H1 (cell line): ENCODE measurements at regions not wholly inside any gene's neighbourhood (a gene's known extent, or its start where the extent isn't known, plus 50 kb on each side); places are given as distances from the start of the nearest gene placed in this dataset.

Experiments used
- CTCF ChIA-PET: fragments of 300-600 bp; sonication (Branson Sonifier 250); formaldehyde crosslinking; loops from one replicate; lab custom pipeline; 2021; ENCODE audit not compliant: partially characterized antibody; lab: Charles Lee
- POLR2A ChIA-PET: fragments of 300-600 bp; sonication (Branson Sonifier 250); formaldehyde crosslinking; loops from one replicate; lab custom pipeline; 2021; ENCODE audit warnings: inconsistent platforms; ENCODE audit not compliant: partially characterized antibody; lab: Charles Lee
- DNase-seq, 2 experiments: peaks; one replicate each; pipeline versions ENCODE4 v3.0.0 to v3.0.0-alpha.2; 2010 to 2022; ENCODE audit warnings: low spot score in 2 of 2, low read depth in 1 of 2, mixed read lengths in 1 of 2
- FAIRE-seq: peaks from 2 replicates; lab custom pipeline; 2011; peaks lifted over from hg19 to GRCh38; lab: Jason Lieb, UNC
- H2AFZ ChIP-seq: 2 replicates; pipeline ENCODE4 v1.8.1; 2012; ENCODE audit warnings: low read length, inconsistent platforms
- H2AK5ac ChIP-seq: 2 replicates; pipeline ENCODE4 v1.6.1; 2013; ENCODE audit warnings: low read depth, low read length
- H2BK120ac ChIP-seq: replicated peaks from 2 replicates; pipeline ENCODE3; 2013; ENCODE audit warnings: low read depth, low read length, inconsistent platforms
- H2BK12ac ChIP-seq: 2 replicates; pipeline ENCODE4 v1.6.1; 2013; ENCODE audit warnings: low read depth, low read length
- H2BK15ac ChIP-seq: 2 replicates; pipeline ENCODE4 v1.6.1; 2013; ENCODE audit warnings: low read length
- H2BK20ac ChIP-seq: 2 replicates; pipeline ENCODE4 v1.6.1; 2013; ENCODE audit warnings: low read length
- H2BK5ac ChIP-seq: 2 replicates; pipeline ENCODE4 v1.6.1; 2013; ENCODE audit warnings: low read depth, low read length
- H3K14ac ChIP-seq: 2 replicates; pipeline ENCODE4 v1.6.1; 2013; ENCODE audit warnings: inconsistent platforms; ENCODE audit not compliant: insufficient read length
- H3K18ac ChIP-seq: 2 replicates; pipeline ENCODE4 v1.6.1; 2013; ENCODE audit warnings: low read length; ENCODE audit errors: extremely low read depth
- H3K23ac ChIP-seq: 2 replicates; pipeline ENCODE4 v1.6.1; 2013; ENCODE audit warnings: inconsistent platforms; ENCODE audit not compliant: insufficient read length
- H3K23me2 ChIP-seq: 2 replicates; pipeline ENCODE4 v1.6.1; 2013; ENCODE audit warnings: low read depth, low read length
- H3K27ac ChIP-seq: 2 replicates; pipeline ENCODE4 v1.6.1; 2011; ENCODE audit warnings: low read depth, low read length, inconsistent platforms
- H3K27me3 ChIP-seq, 4 experiments: replicated peaks in 1 of 4; 1 replicate in 1 of 4; 2 replicates in 3 of 4; pipeline versions ENCODE4 v1.6.1 to v1.8.1; 2011 to 2013; ENCODE audit warnings: low read length in 3 of 4, mild to moderate bottlenecking in 3 of 4, inconsistent platforms in 2 of 4, mixed read lengths in 2 of 4, moderate library complexity in 1 of 4; ENCODE audit not compliant: control insufficient read depth in 3 of 4, insufficient read depth in 3 of 4; ENCODE audit errors: extremely low read depth in 1 of 4
- H3K36me3 ChIP-seq, 4 experiments: 2 replicates each; pipeline versions ENCODE4 v1.6.1 to v1.8.1; 2011 to 2013; ENCODE audit warnings: mild to moderate bottlenecking in 4 of 4, low read length in 3 of 4, moderate library complexity in 2 of 4, control low read depth in 1 of 4, inconsistent platforms in 1 of 4; ENCODE audit not compliant: insufficient read depth in 4 of 4, control insufficient read depth in 2 of 4
- H3K4ac ChIP-seq: replicated peaks from 2 replicates; pipeline ENCODE3; 2013; ENCODE audit warnings: low read length, low read depth, mixed read lengths, inconsistent platforms; ENCODE audit not compliant: insufficient read length
- H3K4me1 ChIP-seq, 4 experiments: replicated peaks in 1 of 4; 1 replicate in 1 of 4; 2 replicates in 3 of 4; pipeline versions ENCODE4 v1.6.1 to v1.8.1; 2011 to 2013; ENCODE audit warnings: low read length in 3 of 4, inconsistent platforms in 2 of 4, mixed read lengths in 1 of 4; ENCODE audit not compliant: insufficient read depth in 4 of 4, control insufficient read depth in 3 of 4
- H3K4me2 ChIP-seq, 2 experiments: 2 replicates each; pipeline versions ENCODE4 v1.6.1 to v1.8.1; 2011 to 2013; ENCODE audit warnings: low read depth in 2 of 2, low read length in 2 of 2, control low read depth in 1 of 2, inconsistent platforms in 1 of 2, mild to moderate bottlenecking in 1 of 2; ENCODE audit not compliant: insufficient read depth in 1 of 2
- H3K4me3 ChIP-seq, 4 experiments: fragments of 200-600, 300-600 bp in 1 of 4; sonication (generic), shearing (Covaris generic), sonication (Bioruptor Twin) in 1 of 4; 2 replicates each; pipeline versions ENCODE4 v1.5.1 to v1.8.1; 2011 to 2016; ENCODE audit warnings: low read length in 4 of 4, low read depth in 3 of 4, control low read depth in 2 of 4, inconsistent platforms in 2 of 4, mild to moderate bottlenecking in 2 of 4, mixed read lengths in 1 of 4, moderate library complexity in 1 of 4; ENCODE audit not compliant: insufficient read depth in 2 of 4; ENCODE audit errors: extremely low read depth in 1 of 4
- H3K56ac ChIP-seq: replicated peaks from 2 replicates; pipeline ENCODE3; 2013; ENCODE audit warnings: low read depth, mild to moderate bottlenecking, mixed read lengths, low read length, inconsistent platforms; ENCODE audit not compliant: insufficient read length
- H3K79me1 ChIP-seq: 2 replicates; pipeline ENCODE4 v1.6.1; 2013; ENCODE audit warnings: low read depth, low read length, control low read depth
- H3K79me2 ChIP-seq, 2 experiments: 2 replicates each; pipeline versions ENCODE4 v1.6.1 to v1.8.1; 2012 to 2013; ENCODE audit warnings: low read length in 2 of 2, mild to moderate bottlenecking in 2 of 2, inconsistent platforms in 1 of 2; ENCODE audit not compliant: insufficient read depth in 2 of 2, control insufficient read depth in 1 of 2
- H3K9ac ChIP-seq, 4 experiments: replicated peaks in 1 of 4; 1 replicate in 1 of 4; 2 replicates in 3 of 4; pipeline versions ENCODE4 v1.6.1 to v1.8.1; 2011 to 2013; ENCODE audit warnings: low read depth in 3 of 4, low read length in 3 of 4, control low read depth in 2 of 4, mild to moderate bottlenecking in 2 of 4, moderate library complexity in 2 of 4, inconsistent platforms in 1 of 4; ENCODE audit errors: extremely low read depth in 1 of 4
- H3K9me3 ChIP-seq, 2 experiments: 2 replicates each; pipeline versions ENCODE4 v1.6.1 to v1.8.1; 2012 to 2013; ENCODE audit warnings: mild to moderate bottlenecking in 2 of 2, moderate library complexity in 2 of 2, control low read depth in 1 of 2, inconsistent platforms in 1 of 2, low read depth in 1 of 2, low read length in 1 of 2, mixed read lengths in 1 of 2; ENCODE audit not compliant: insufficient read depth in 2 of 2
- H4K20me1 ChIP-seq, 2 experiments: replicated peaks in 1 of 2; 2 replicates each; pipeline versions ENCODE3 to v1.8.1; 2011 to 2013; ENCODE audit warnings: inconsistent platforms in 2 of 2, low read length in 2 of 2, mild to moderate bottlenecking in 1 of 2; ENCODE audit not compliant: insufficient read depth in 2 of 2, control insufficient read depth in 1 of 2
- H4K5ac ChIP-seq: 2 replicates; pipeline ENCODE4 v1.6.1; 2013; ENCODE audit warnings: low read length, low read depth, mixed read lengths, inconsistent platforms; ENCODE audit not compliant: insufficient read length
- H4K8ac ChIP-seq: 2 replicates; pipeline ENCODE4 v1.8.0; 2013; ENCODE audit warnings: mild to moderate bottlenecking, moderate library complexity, low read length, inconsistent platforms; ENCODE audit not compliant: insufficient read depth; ENCODE audit errors: extremely low read depth
- H4K91ac ChIP-seq: replicated peaks from 2 replicates; pipeline ENCODE3; 2013; ENCODE audit warnings: low read length, mixed read lengths, inconsistent platforms; ENCODE audit not compliant: insufficient read length
- KDM1A ChIP-seq: fragments of 200-600, 300-600 bp; sonication (generic); IDR thresholded peaks from 2 replicates; pipeline ENCODE4 v1.7.1; 2016; ENCODE audit warnings: mild to moderate bottlenecking, low read length, borderline replicate concordance
- MAFK ChIP-seq: IDR thresholded peaks from 2 replicates; pipeline ENCODE4 v1.6.1; 2012; ENCODE audit warnings: low read depth, mild to moderate bottlenecking, improper control_type of control experiment, low read length
- NRF1 ChIP-seq: IDR thresholded peaks from 2 replicates; pipeline ENCODE4 v1.6.1; 2011; ENCODE audit warnings: mild to moderate bottlenecking, low read depth, low read length, improper control_type of control experiment
- RBBP5 ChIP-seq: IDR thresholded peaks from 2 replicates; pipeline ENCODE4 v1.7.1; 2012; ENCODE audit warnings: low read depth, mild to moderate bottlenecking, inconsistent platforms, low read length, moderate library complexity, borderline replicate concordance
- SP2 ChIP-seq: IDR thresholded peaks from 2 replicates; pipeline ENCODE4 v1.6.1; 2012; ENCODE audit warnings: mild to moderate bottlenecking, low read length, inconsistent platforms
- SUZ12 ChIP-seq: fragments of 200-600 bp; sonication (generic); IDR thresholded peaks from 2 replicates; pipeline ENCODE4 v1.6.1; 2012; ENCODE audit warnings: mild to moderate bottlenecking, inconsistent platforms, low read length, moderate library complexity, mixed read lengths
- TAF7 ChIP-seq: optimal IDR thresholded peaks from 2 replicates; pipeline ENCODE3; 2011; ENCODE audit warnings: low read depth, mild to moderate bottlenecking, inconsistent platforms, low read length, moderate library complexity, borderline replicate concordance
- YY1 ChIP-seq: IDR thresholded peaks from 2 replicates; pipeline ENCODE4 v1.6.1; 2011; ENCODE audit warnings: low read depth, mild to moderate bottlenecking, low read length
- WGBS, 2 experiments: shearing (Covaris generic) in 1 of 2; methylation state at CpG; one replicate each; pipeline versions ENCODE4 v1.1.6 to v1.1.7; 2013 to 2015; ENCODE audit warnings: low lambda C conversion rate in 2 of 2, mixed read lengths in 2 of 2, inconsistent platforms in 1 of 2, low coverage in 1 of 2, missing lambda C conversion rate in 1 of 2; ENCODE audit not compliant: insufficient replicate concordance in 2 of 2, insufficient coverage in 1 of 2, insufficient read length in 1 of 2; ENCODE audit errors: extremely low coverage in 1 of 2, missing lambda C conversion rate in 1 of 2; 5-methylcytosine and 5-hydroxymethylcytosine counted together

- H3K4ac ChIP-seq, result no peak overlapping the region
- H3K27me3 ChIP-seq, result no peaks in the 10 kb centered on the region
Observed at GRCh38 chr9:107836300-107836699, 346.7 kb upstream of the KLF4 start.

More at GRCh38 chr9:107836300-107836699, 346.7 kb upstream of the KLF4 start:
- H4K91ac ChIP-seq, result no peak overlapping the region
- no peak overlapping the region for H3K14ac ChIP-seq
- 78% methylated on average over 2 of the region's 2 CpGs; no CpG with 5 or more reads in 1 of the 2 experiments for WGBS, 2 experiments
- no peak overlapping the region for H3K27ac ChIP-seq
- no peaks in the 10 kb centered on the region for H3K23me2 ChIP-seq
- FAIRE-seq (no peak), DNase-seq (no peak)
- H2BK15ac ChIP-seq, result no peak overlapping the region
- H4K8ac ChIP-seq, result no peak overlapping the region
- no peak overlapping the region for H2BK20ac ChIP-seq
- H3K4me1 ChIP-seq, result no peaks in the 10 kb centered on the region
- no peaks in the 10 kb centered on the region for H3K9me3 ChIP-seq
- H2AFZ ChIP-seq, result no peak overlapping the region
- TF ChIP-seq SUZ12 (no peak), RBBP5 (no peak), NRF1 (no peak), KDM1A (no peak), SP2 (no peak), MAFK (no peak), YY1 (no peak), TAF7 (no peak)
- no peak overlapping the region for H3K23ac ChIP-seq
- no peak overlapping the region for H3K18ac ChIP-seq
- H3K56ac ChIP-seq, result no peak overlapping the region
- H2BK12ac ChIP-seq, result no peak overlapping the region
- H3K4me3 ChIP-seq, result no peak overlapping the region
- POLR2A ChIA-PET, result no interaction called here
- H4K20me1 ChIP-seq, result no peaks in the 10 kb centered on the region
- H2AK5ac ChIP-seq, result no peak overlapping the region
- H2BK5ac ChIP-seq, result no peak overlapping the region
- no peak overlapping the region for H4K5ac ChIP-seq
- no peak overlapping the region for H3K4me2 ChIP-seq
- no peaks in the 10 kb centered on the region for H3K36me3 ChIP-seq
- H3K79me2 ChIP-seq, result no peaks in the 10 kb centered on the region
- H3K79me1 ChIP-seq, result no peaks in the 10 kb centered on the region
- H3K9ac ChIP-seq, result no peak overlapping the region
- H2BK120ac ChIP-seq, result no peak overlapping the region
- CTCF ChIA-PET, result interaction anchor here (0.6 kb wide), 1 partner anchor 13 kb away, joined by 3 read pairs; no protein-coding TSS in a partner anchor
